Left ventricle myocardium inferior (tissue), 1 donor: ENCODE measurements at regions not wholly inside any gene's neighbourhood (a gene's known extent, or its start where the extent isn't known, plus 50 kb on each side); places are given as distances from the start of the nearest gene placed in this dataset.

Experiments
- DNase-seq: peaks from one replicate; pipeline ENCODE4 v3.0.0-alpha.2; 2020
- H3K27ac ChIP-seq: fragments of 200-600 bp; replicated peaks from 2 replicates; pipeline ENCODE4 v1.8.0; 2021
- H3K27me3 ChIP-seq: fragments of 200-600 bp; 2 replicates; pipeline ENCODE4 v1.8.0; 2021; ENCODE audit warnings: low read depth
- H3K36me3 ChIP-seq: fragments of 200-600 bp; 2 replicates; pipeline ENCODE4 v1.8.0; 2021
- H3K4me1 ChIP-seq: fragments of 200-600 bp; 2 replicates; pipeline ENCODE4 v1.8.0; 2021
- H3K4me3 ChIP-seq: fragments of 200-600 bp; 2 replicates; pipeline ENCODE4 v1.8.0; 2021; ENCODE audit warnings: mild to moderate bottlenecking, moderate library complexity
- H3K9me3 ChIP-seq: fragments of 200-600 bp; replicated peaks from 2 replicates; pipeline ENCODE4 v1.8.0; 2021
- CTCF ChIP-seq: fragments of 200-600 bp; IDR thresholded peaks from 2 replicates; pipeline ENCODE4 v1.8.0; 2021; ENCODE audit warnings: antibody characterized with exemption, mild to moderate bottlenecking, borderline replicate concordance
- intact Hi-C: fragments of 100-400 bp; cut with micrococcal nuclease; formaldehyde crosslinking; loops from one replicate; pipeline ENCODE4 v1.11.0; 2022
- donor health status: DM: no; HTN: yes; CAD: no; lungs with severe emphysema.

GRCh38 chr17:69950701-69951418 is 124.2 kb upstream of the KCNJ16 start:
- Histone ChIP-seq H3K36me3 (no peaks in the 10 kb centered on the region), H3K27ac (no peak overlapping the region), H3K27me3 (no peaks in the 10 kb centered on the region), H3K9me3 (peaks cover 4% of the 10 kb centered on the region), H3K4me3 (no peak overlapping the region), H3K4me1 (peaks cover 7% of the 10 kb centered on the region)
- no peak for TF ChIP-seq CTCF
- DNase-seq: no peak
- intact Hi-C loops: no loop called here

GRCh38 chr17:69954241-69954925 is 120.6 kb upstream of the KCNJ16 start:
- DNase-seq: no peak
- Histone ChIP-seq H3K9me3 (peaks cover 4% of the 10 kb centered on the region), H3K27ac (no peak overlapping the region), H3K4me1 (no peaks in the 10 kb centered on the region), H3K4me3 (no peak overlapping the region), H3K27me3 (no peaks in the 10 kb centered on the region), H3K36me3 (no peaks in the 10 kb centered on the region)
- no peak for TF ChIP-seq CTCF
- intact Hi-C loops: no loop called here

GRCh38 chr17:69958063-69958462 is 117.0 kb upstream of the KCNJ16 start:
- no peak for TF ChIP-seq CTCF

GRCh38 chr17:69959283-69959682 is 115.7 kb upstream of the KCNJ16 start:
- TF ChIP-seq CTCF: no peak
- Histone ChIP-seq H3K4me3 (no peak overlapping the region), H3K4me1 (peaks cover 16% of the 10 kb centered on the region), H3K27ac (no peak overlapping the region), H3K9me3 (no peaks in the 10 kb centered on the region), H3K27me3 (no peaks in the 10 kb centered on the region), H3K36me3 (no peaks in the 10 kb centered on the region)
- no peak for DNase-seq
- intact Hi-C loops: no loop called here

More at GRCh38 chr17:69958063-69958462, 117.0 kb upstream of the KCNJ16 start:
- no peak overlapping the region for H3K27ac ChIP-seq
- H3K36me3 ChIP-seq: no peaks in the 10 kb centered on the region
- intact Hi-C loops: no loop called here
- H3K4me3 ChIP-seq: no peak overlapping the region
- H3K9me3 ChIP-seq: no peaks in the 10 kb centered on the region
- no peak for DNase-seq
- no peaks in the 10 kb centered on the region for H3K27me3 ChIP-seq
- H3K4me1 ChIP-seq: peaks cover 16% of the 10 kb centered on the region

- Histone ChIP-seq H3K36me3 (no peaks in the 10 kb centered on the region), H3K9me3 (peaks cover 11% of the 10 kb centered on the region), H3K27me3 (no peaks in the 10 kb centered on the region), H3K4me1 (peaks cover 16% of the 10 kb centered on the region), H3K27ac (no peak overlapping the region), H3K4me3 (no peak overlapping the region)
- DNase-seq: peak; percentile 55
- intact Hi-C loops: no loop called here
- no peak for TF ChIP-seq CTCF
Measured at GRCh38 chr17:69960755-69961154, 114.3 kb upstream of the KCNJ16 start.
